Fibroblast of lung (primary cell): ENCODE measurements at regions not wholly inside any gene's neighbourhood (a gene's known extent, or its start where the extent isn't known, plus 50 kb on each side); places are given as distances from the start of the nearest gene placed in this dataset.

ENCODE experiments used
- EZH2 ChIP-seq: IDR thresholded peaks from 2 replicates; pipeline ENCODE4 v1.5.1; 2012; ENCODE audit warnings: low read length, control low read depth, mild to moderate bottlenecking; ENCODE audit errors: missing control alignments
- TF ChIP-seq, protein P1 (sequence below), 2 donors: IDR thresholded peaks in 1 of 2; conservative IDR thresholded peaks in 1 of 2; 1 replicate in 1 of 2; 2 replicates in 1 of 2; pipeline ENCODE4 v1.5.1; 2011 to 2012; ENCODE audit warnings: low read length in 2 of 2, control low read depth in 1 of 2, inconsistent platforms in 1 of 2, low read depth in 1 of 2, mild to moderate bottlenecking in 1 of 2

DNA sequence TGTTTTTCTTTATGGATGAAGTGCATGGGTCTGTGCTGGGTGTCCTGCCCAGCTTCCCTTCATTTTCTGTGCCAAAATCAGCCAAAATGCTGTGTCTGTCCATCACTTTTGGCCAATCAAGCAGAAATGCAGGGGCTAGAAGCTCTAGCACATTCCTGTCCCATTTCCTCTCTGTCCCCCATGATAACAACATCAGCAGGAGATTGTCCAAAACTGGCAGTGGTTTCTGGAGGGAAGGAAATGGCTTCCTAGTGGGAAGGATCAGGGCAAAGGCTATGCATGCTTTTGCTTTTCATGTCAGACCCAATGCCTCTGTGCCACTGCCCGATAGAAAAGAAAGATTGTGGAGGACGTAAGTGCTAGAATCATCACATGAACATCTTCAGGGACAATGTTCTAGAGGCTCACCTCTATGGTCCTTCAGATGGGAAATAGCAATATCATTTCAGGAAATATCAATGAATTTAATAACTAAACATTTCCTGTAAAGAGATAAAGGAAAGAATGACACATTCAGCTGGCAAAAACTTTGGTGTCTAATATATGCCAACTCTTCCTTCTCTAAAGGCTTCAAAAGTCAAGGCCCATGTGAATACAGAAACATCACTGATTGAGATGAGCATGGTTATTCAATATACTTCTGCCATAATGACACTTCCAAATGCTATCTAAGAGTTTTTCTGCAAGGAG is 107.5 kb downstream of the SETD4 start:
- TF ChIP-seq, protein P1, sequence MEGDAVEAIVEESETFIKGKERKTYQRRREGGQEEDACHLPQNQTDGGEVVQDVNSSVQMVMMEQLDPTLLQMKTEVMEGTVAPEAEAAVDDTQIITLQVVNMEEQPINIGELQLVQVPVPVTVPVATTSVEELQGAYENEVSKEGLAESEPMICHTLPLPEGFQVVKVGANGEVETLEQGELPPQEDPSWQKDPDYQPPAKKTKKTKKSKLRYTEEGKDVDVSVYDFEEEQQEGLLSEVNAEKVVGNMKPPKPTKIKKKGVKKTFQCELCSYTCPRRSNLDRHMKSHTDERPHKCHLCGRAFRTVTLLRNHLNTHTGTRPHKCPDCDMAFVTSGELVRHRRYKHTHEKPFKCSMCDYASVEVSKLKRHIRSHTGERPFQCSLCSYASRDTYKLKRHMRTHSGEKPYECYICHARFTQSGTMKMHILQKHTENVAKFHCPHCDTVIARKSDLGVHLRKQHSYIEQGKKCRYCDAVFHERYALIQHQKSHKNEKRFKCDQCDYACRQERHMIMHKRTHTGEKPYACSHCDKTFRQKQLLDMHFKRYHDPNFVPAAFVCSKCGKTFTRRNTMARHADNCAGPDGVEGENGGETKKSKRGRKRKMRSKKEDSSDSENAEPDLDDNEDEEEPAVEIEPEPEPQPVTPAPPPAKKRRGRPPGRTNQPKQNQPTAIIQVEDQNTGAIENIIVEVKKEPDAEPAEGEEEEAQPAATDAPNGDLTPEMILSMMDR (conservative IDR thresholded peaks at IDR 0.05 in 1 of 2, IDR thresholded peaks at IDR 0.05 in 1 of 2; ENCODE audit: low read depth in 1 of 2, low read length in 2 of 2): no peak
- no peak for TF ChIP-seq EZH2
